OCI-LY3 (cell line): ENCODE measurements at regions not wholly inside any gene's neighbourhood (a gene's known extent, or its start where the extent isn't known, plus 50 kb on each side); places are given as distances from the start of the nearest gene placed in this dataset.
"Not testable (repeated sequence)": the region's sequence is repeated elsewhere in the genome, so short reads cannot be mapped to it uniquely, and the experiment has no call there.

Experiments used
- H2AFZ ChIP-seq: fragments of 200-600, 300-600 bp; shearing (Covaris generic); 2 replicates; pipeline ENCODE4 v1.6.0; 2014; ENCODE audit warnings: antibody characterized with exemption, low read depth, low read length
- H3K27ac ChIP-seq: fragments of 200-600, 300-600 bp; sonication (generic); 2 replicates; pipeline ENCODE4 v1.5.1; 2014; ENCODE audit warnings: mild to moderate bottlenecking, low read length, moderate library complexity, mixed read lengths
- H3K27me3 ChIP-seq: fragments of 200-600, 300-600 bp; sonication (generic); 2 replicates; pipeline ENCODE4 v1.6.1; 2014; ENCODE audit warnings: low read depth, low read length, mixed read lengths
- H3K36me3 ChIP-seq: fragments of 200-600, 300-600 bp; sonication (generic); replicated peaks from 2 replicates; pipeline ENCODE3; 2014; ENCODE audit warnings: low read depth, low read length, mixed read lengths
- H3K4me1 ChIP-seq: fragments of 300-600, 200-600 bp; sonication (generic); 2 replicates; pipeline ENCODE4 v1.6.1; 2014; ENCODE audit warnings: low read length, mixed read lengths
- H3K4me2 ChIP-seq: fragments of 200-600, 300-600 bp; sonication (generic); 2 replicates; pipeline ENCODE4 v1.6.1; 2014; ENCODE audit warnings: low read length, mixed read lengths
- H3K4me3 ChIP-seq: fragments of 300-600, 200-600 bp; sonication (generic); 2 replicates; pipeline ENCODE4 v1.5.1; 2014; ENCODE audit warnings: antibody characterized with exemption, mild to moderate bottlenecking, low read length, moderate library complexity
- H3K79me2 ChIP-seq: fragments of 300-600, 200-600 bp; shearing (Covaris generic); 2 replicates; pipeline ENCODE4 v1.6.1; 2014; ENCODE audit warnings: mild to moderate bottlenecking, low read length, mixed read lengths
- H3K9ac ChIP-seq: fragments of 300-600, 200-600 bp; shearing (Covaris generic); 2 replicates; pipeline ENCODE4 v1.6.0; 2014; ENCODE audit warnings: mild to moderate bottlenecking, low read length, moderate library complexity
- H3K9me3 ChIP-seq: fragments of 200-600, 300-600 bp; shearing (Covaris generic); 2 replicates; pipeline ENCODE4 v1.6.1; 2014; ENCODE audit warnings: low read length, mixed read lengths; ENCODE audit not compliant: insufficient read depth
- H4K20me1 ChIP-seq: fragments of 200-600, 300-600 bp; sonication (generic); 2 replicates; pipeline ENCODE4 v1.6.1; 2016; ENCODE audit warnings: low read length, mixed read lengths; ENCODE audit not compliant: insufficient read depth
- CTCF ChIP-seq: fragments of 200-600, 300-600 bp; sonication (generic); IDR thresholded peaks from 2 replicates; pipeline ENCODE4 v1.5.1; 2014; ENCODE audit warnings: antibody characterized with exemption, low read length, low read depth
- EZH2phosphoT487 ChIP-seq: fragments of 200-600 bp; shearing (Covaris generic); IDR thresholded peaks from 2 replicates; pipeline ENCODE4 v1.6.1; 2018; ENCODE audit warnings: antibody characterized with exemption, mixed run types, low read depth

- H2AFZ ChIP-seq = no peak overlapping the region
- TF ChIP-seq CTCF (no peak), EZH2phosphoT487 (no peak)
- no peak overlapping the region for H3K4me2 ChIP-seq
- H3K36me3 ChIP-seq = no peaks in the 10 kb centered on the region
- H4K20me1 ChIP-seq = no peaks in the 10 kb centered on the region
- no peaks in the 10 kb centered on the region for H3K27me3 ChIP-seq
- no peaks in the 10 kb centered on the region for H3K9me3 ChIP-seq
- no peak overlapping the region for H3K27ac ChIP-seq
- H3K9ac ChIP-seq = no peak overlapping the region
- H3K79me2 ChIP-seq = no peaks in the 10 kb centered on the region
- no peak overlapping the region for H3K4me3 ChIP-seq
- peaks cover 20% of the 10 kb centered on the region for H3K4me1 ChIP-seq
Observed at GRCh38 chr12:46660276-46660675, 165.5 kb downstream of the SLC38A4 start.

- H3K4me1 ChIP-seq = peaks cover 20% of the 10 kb centered on the region
- no peak for TF ChIP-seq EZH2phosphoT487
- no peak overlapping the region for H3K4me2 ChIP-seq
- no peak overlapping the region for H3K4me3 ChIP-seq
- H4K20me1 ChIP-seq = no peaks in the 10 kb centered on the region
- no peaks in the 10 kb centered on the region for H3K27me3 ChIP-seq
- H3K9ac ChIP-seq = no peak overlapping the region; the same call in 1 of the 2 replicates
- H3K79me2 ChIP-seq = no peaks in the 10 kb centered on the region
- no peak overlapping the region for H2AFZ ChIP-seq
- no peaks in the 10 kb centered on the region for H3K36me3 ChIP-seq
- H3K9me3 ChIP-seq = no peaks in the 10 kb centered on the region
- H3K27ac ChIP-seq = no peak overlapping the region
Observed at GRCh38 chr12:46659824-46660223, 166.0 kb downstream of the SLC38A4 start.

- H3K27me3 ChIP-seq = no peaks in the 10 kb centered on the region
- no peaks in the 10 kb centered on the region for H3K36me3 ChIP-seq
- no peak overlapping the region for H2AFZ ChIP-seq
- no peak overlapping the region for H3K9ac ChIP-seq
- H3K79me2 ChIP-seq = no peaks in the 10 kb centered on the region
- H3K4me1 ChIP-seq = peaks cover 20% of the 10 kb centered on the region
- no peaks in the 10 kb centered on the region for H3K9me3 ChIP-seq
- no peak for TF ChIP-seq CTCF
- H3K4me3 ChIP-seq = no peak overlapping the region
- no peak overlapping the region for H3K4me2 ChIP-seq
- no peak overlapping the region for H3K27ac ChIP-seq
- no peaks in the 10 kb centered on the region for H4K20me1 ChIP-seq
Observed at GRCh38 chr12:46659032-46659650, 166.7 kb downstream of the SLC38A4 start.

- Histone ChIP-seq H3K79me2 (no peaks in the 10 kb centered on the region), H3K9me3 (no peaks in the 10 kb centered on the region), H2AFZ (no peak overlapping the region), H3K4me1 (peaks cover 20% of the 10 kb centered on the region), H3K9ac (no peak overlapping the region), H3K27me3 (no peaks in the 10 kb centered on the region), H3K27ac (no peak overlapping the region), H4K20me1 (no peaks in the 10 kb centered on the region), H3K4me2 (no peak overlapping the region), H3K36me3 (no peaks in the 10 kb centered on the region), H3K4me3 (no peak overlapping the region)
- TF ChIP-seq CTCF (no peak), EZH2phosphoT487 (no peak)
Observed at GRCh38 chr12:46657453-46658411, 168.1 kb downstream of the SLC38A4 start.

GRCh38 chr12:46655984-46656383 lies 169.8 kb downstream of the SLC38A4 start:
- H3K4me1 ChIP-seq = peaks cover 13% of the 10 kb centered on the region
- H3K36me3 ChIP-seq, H3K9ac ChIP-seq, H3K27ac ChIP-seq, H3K9me3 ChIP-seq, H3K4me2 ChIP-seq, H3K79me2 ChIP-seq, H4K20me1 ChIP-seq, H3K27me3 ChIP-seq, H3K4me3 ChIP-seq, H2AFZ ChIP-seq: not testable (repeated sequence)
